K562 (cell line): ENCODE measurements at regions not wholly inside any gene's neighbourhood (a gene's known extent, or its start where the extent isn't known, plus 50 kb on each side); places are given as distances from the start of the nearest gene placed in this dataset.
A peak's percentile ranks its signal among the peaks of the same experiment; 100 is the strongest.

ENCODE experiments used
- ATAC-seq: fragments of 200-7000 bp; cut with Tn5 transposase; 3 replicates; pipeline ENCODE4 v1.9.1; 2020; ENCODE audit warnings: moderate library complexity
- BruUV-seq: library from RNA; stranded (reverse); fragments of 400-500 nt; replicated peaks from 2 replicates; lab custom pipeline; 2021; lab: Mats Ljungman, UMichigan
- CTCF ChIA-PET: fragments of 300-600 bp; formaldehyde crosslinking; extraction: SDS; loops from one replicate; lab custom pipeline; 2021; ENCODE audit warnings: low intra/inter-chr PET ratio; lab: Yijun Ruan, JAX
- POLR2A ChIA-PET: fragments of 300-600, 350-650 bp; sonication (Branson Sonifier 250); formaldehyde crosslinking; extraction: SDS; loops from one replicate; lab custom pipeline; 2021; ENCODE audit warnings: antibody characterized with exemption, inconsistent platforms; lab: Yijun Ruan, JAX
- DNase-seq, 4 experiments: peaks; one replicate each; pipeline versions ENCODE4 v3.0.0 to v3.0.0-alpha.2; 2011 to 2018; ENCODE audit warnings: low spot score in 3 of 4, mixed read lengths in 3 of 4; ENCODE audit errors: extremely low read depth in 1 of 4
- FAIRE-seq: peaks from 2 replicates; lab custom pipeline; 2011; peaks lifted over from hg19 to GRCh38; lab: Jason Lieb, UNC
- H2AFZ ChIP-seq: 2 replicates; pipeline ENCODE4 v1.6.0; 2011; ENCODE audit warnings: low read depth, low read length, control low read depth, inconsistent platforms
- H3K27ac ChIP-seq: fragments of 200-600 bp; 3 replicates; pipeline ENCODE4 v1.8.0; 2011; ENCODE audit warnings: low read depth, mild to moderate bottlenecking, control low read depth, inconsistent platforms, low read length, moderate library complexity, mixed read lengths; ENCODE audit errors: extremely low read depth
- H3K27me3 ChIP-seq, 2 experiments: fragments of 300-600 bp in 1 of 2; 2 replicates in 1 of 2; 3 replicates in 1 of 2; pipeline versions ENCODE4 v1.6.0 to v1.8.0; 2011; ENCODE audit warnings: inconsistent platforms in 2 of 2, low read length in 2 of 2, mild to moderate bottlenecking in 1 of 2, mixed read lengths in 1 of 2, moderate library complexity in 1 of 2; ENCODE audit not compliant: control insufficient read depth in 2 of 2, insufficient read depth in 2 of 2
- H3K36me3 ChIP-seq: fragments of 300-600 bp; 3 replicates; pipeline ENCODE4 v1.8.0; 2011; ENCODE audit warnings: mild to moderate bottlenecking, low read length, inconsistent platforms; ENCODE audit not compliant: control insufficient read depth, insufficient read depth
- H3K4me1 ChIP-seq, 2 experiments: fragments of 200-600 bp in 1 of 2; replicated peaks in 1 of 2; 2 replicates in 1 of 2; 3 replicates in 1 of 2; pipeline versions ENCODE4 v1.5.1 to v1.8.0; 2011; ENCODE audit warnings: inconsistent platforms in 2 of 2, low read length in 2 of 2, mild to moderate bottlenecking in 1 of 2, mixed read lengths in 1 of 2, moderate library complexity in 1 of 2; ENCODE audit not compliant: control insufficient read depth in 2 of 2, insufficient read depth in 2 of 2
- H3K4me2 ChIP-seq: 2 replicates; pipeline ENCODE4 v1.6.1; 2011; ENCODE audit warnings: low read length, control low read depth, inconsistent platforms, mixed read lengths; ENCODE audit not compliant: insufficient read depth
- H3K4me3 ChIP-seq: fragments of 200-600 bp; sonication (generic), shearing (Covaris generic); 2 replicates; pipeline ENCODE4 v1.5.1; 2016; ENCODE audit warnings: control low read depth, inconsistent platforms
- H3K79me2 ChIP-seq: fragments of 200-600 bp; 3 replicates; pipeline ENCODE4 v1.8.0; 2011; ENCODE audit warnings: low read length, inconsistent platforms; ENCODE audit not compliant: control insufficient read depth, insufficient read depth
- H3K9ac ChIP-seq, 2 experiments: 2 replicates each; pipeline versions ENCODE4 v1.6.0 to v1.6.1; 2011; ENCODE audit warnings: low read depth in 2 of 2, low read length in 2 of 2, control low read depth in 1 of 2, inconsistent platforms in 1 of 2, mild to moderate bottlenecking in 1 of 2, mixed read lengths in 1 of 2; ENCODE audit not compliant: insufficient read depth in 1 of 2
- H3K9me1 ChIP-seq: one replicate; pipeline ENCODE4 v1.6.0; 2011; ENCODE audit warnings: inconsistent platforms, mild to moderate bottlenecking, low read length, moderate library complexity; ENCODE audit not compliant: control insufficient read depth, insufficient read depth
- H3K9me3 ChIP-seq: replicated peaks from 2 replicates; pipeline ENCODE4 v1.5.1; 2011; ENCODE audit warnings: low read depth, low read length, inconsistent platforms; ENCODE audit not compliant: control insufficient read depth, insufficient read depth
- H4K20me1 ChIP-seq: replicated peaks from 2 replicates; pipeline ENCODE4 v1.6.1; 2011; ENCODE audit warnings: low read length, inconsistent platforms, mixed read lengths; ENCODE audit not compliant: control insufficient read depth, insufficient read depth
- CHCHD3 ChIP-seq: fragments of 250-450 bp; sonication (Bioruptor Pico); IDR thresholded peaks from 2 replicates; pipeline ENCODE4 v2.1.2; 2022; ENCODE audit warnings: mild to moderate bottlenecking
- CREM ChIP-seq: IDR thresholded peaks from 2 replicates; pipeline ENCODE4 v1.6.1; 2014; ENCODE audit warnings: antibody characterized with exemption, low read depth
- JUN ChIP-seq, 2 experiments: sonication (generic) in 1 of 2; formaldehyde crosslinking in 1 of 2; IDR thresholded peaks; 2 replicates each; pipeline versions ENCODE4 v1.6.1 to v1.8.0; 2012 to 2022; ENCODE audit warnings: borderline replicate concordance in 2 of 2, mild to moderate bottlenecking in 2 of 2, improper control_type of control experiment in 1 of 2, low read depth in 1 of 2, low read length in 1 of 2, missing genetic modification reagents in 1 of 2
- KLF6 ChIP-seq: fragments of 250-450 bp; sonication (Bioruptor Pico); IDR thresholded peaks from 2 replicates; pipeline ENCODE4 v1.4.0; 2020; ENCODE audit warnings: mild to moderate bottlenecking, moderate library complexity, borderline replicate concordance
- MAFG ChIP-seq: fragments of 450-650 bp; conservative IDR thresholded peaks from 2 replicates; pipeline ENCODE4 v1.6.1; 2016; ENCODE audit warnings: missing genetic modification characterization, missing compliant biosample characterization
- PHTF2 ChIP-seq: fragments of 250-450 bp; sonication (Bioruptor Pico); IDR thresholded peaks from 2 replicates; pipeline ENCODE4 v1.5.0; 2021; ENCODE audit warnings: mild to moderate bottlenecking
- YBX1 ChIP-seq: fragments of 450-650 bp; IDR thresholded peaks from 2 replicates; pipeline ENCODE4 v1.7.1; 2016; ENCODE audit warnings: mild to moderate bottlenecking
- ZBTB43 ChIP-seq: sonication (generic); formaldehyde crosslinking; IDR thresholded peaks from 2 replicates; pipeline ENCODE4 v1.8.0; 2023; ENCODE audit warnings: mild to moderate bottlenecking, missing genetic modification reagents
- ZNF143 ChIP-seq: sonication (generic); formaldehyde crosslinking; IDR thresholded peaks from 2 replicates; pipeline ENCODE4 v1.9.0; 2022; ENCODE audit warnings: mild to moderate bottlenecking, missing genetic modification reagents
- ZNF253 ChIP-seq: fragments of 250-450 bp; sonication (Bioruptor Pico); conservative IDR thresholded peaks from 2 replicates; pipeline ENCODE4 v1.6.1; 2021; ENCODE audit warnings: mild to moderate bottlenecking
- ZNF740 ChIP-seq, 3 experiments: fragments of 200-800 bp in 1 of 3; sonication (Bioruptor generic) in 1 of 3; sonication (generic) in 1 of 3; formaldehyde crosslinking in 1 of 3; IDR thresholded peaks; 2 replicates each; pipeline versions ENCODE4 v1.6.1 to v1.8.0; 2016 to 2022; ENCODE audit warnings: mild to moderate bottlenecking in 2 of 3, missing compliant biosample characterization in 2 of 3, missing genetic modification characterization in 2 of 3, missing genetic modification reagents in 1 of 3
- WGBS: fragments of 100-300 bp; shearing (Covaris generic); methylation state at CpG from one replicate; pipeline ENCODE4 v1.1.6; 2016; ENCODE audit warnings: low coverage, mixed read lengths; ENCODE audit not compliant: insufficient coverage; ENCODE audit errors: missing lambda C conversion rate; 5-methylcytosine and 5-hydroxymethylcytosine counted together
- in situ Hi-C: fragments of 300-500 bp; cut with MboI; formaldehyde crosslinking; loops from 4 replicates; pipeline ENCODE4 v1.15.0; 2018; ENCODE audit warnings: inconsistent platforms, mixed read lengths
- intact Hi-C: fragments of 100-400 bp; cut with micrococcal nuclease; formaldehyde crosslinking; loops from 2 replicates; pipeline ENCODE4 v1.14.2; 2022
- TF ChIP-seq, protein P1 (sequence below): sonication (generic); IDR thresholded peaks from 2 replicates; pipeline ENCODE4 v1.6.1; 2016
- TF ChIP-seq, protein P2 (sequence below), 2 experiments: fragments of 450-650 bp in 1 of 2; sonication (generic) in 1 of 2; formaldehyde crosslinking; conservative IDR thresholded peaks; 2 replicates each; pipeline versions ENCODE4 v1.4.0 to v1.8.1; 2020 to 2022; ENCODE audit warnings: mild to moderate bottlenecking in 1 of 2, missing genetic modification reagents in 1 of 2
- TF ChIP-seq, protein P3 (sequence below): fragments of 450-650 bp; formaldehyde crosslinking; IDR thresholded peaks from 2 replicates; pipeline ENCODE4 v1.4.0; 2020; ENCODE audit warnings: mild to moderate bottlenecking, moderate library complexity

DNA sequence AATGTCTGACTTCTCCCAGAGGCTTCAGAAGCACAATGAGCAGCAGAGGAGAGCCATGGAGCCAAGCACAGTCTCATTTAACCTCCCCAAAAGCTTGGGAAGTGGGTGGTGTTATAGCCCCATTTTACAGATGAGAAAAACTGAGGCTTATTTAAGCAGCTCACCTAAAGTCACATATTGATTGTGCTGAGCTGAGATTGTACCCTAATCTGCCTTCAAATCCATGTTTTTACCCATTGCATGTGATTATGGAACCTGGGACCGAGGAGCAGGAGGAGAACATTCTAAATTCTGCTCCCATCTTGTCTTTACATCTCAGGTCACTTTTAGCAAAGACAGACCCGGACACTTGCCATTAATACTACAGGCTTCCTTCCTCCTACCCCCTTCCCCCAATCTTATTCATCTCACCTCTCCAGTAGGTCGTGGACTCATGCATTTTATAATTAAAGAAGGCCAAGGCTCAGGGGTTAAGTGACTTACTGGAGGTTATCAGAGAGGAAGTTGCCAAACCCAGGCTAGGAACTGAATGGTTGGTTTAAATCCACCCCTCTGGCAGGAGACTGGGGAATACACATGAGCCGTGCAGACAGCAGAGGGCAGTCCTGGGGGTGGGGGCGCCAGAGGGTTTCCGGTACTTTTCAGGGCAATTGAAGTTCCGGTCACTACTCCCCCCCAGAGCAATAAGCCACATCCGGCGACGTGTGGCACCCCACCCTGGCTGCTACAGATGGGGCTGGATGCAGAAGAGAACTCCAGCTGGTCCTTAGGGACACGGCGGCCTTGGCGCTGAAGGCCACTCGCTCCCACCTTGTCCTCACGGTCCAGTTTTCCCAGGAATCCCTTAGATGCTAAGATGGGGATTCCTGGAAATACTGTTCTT is 51.0 kb upstream of the IL17B start:
- WGBS: 12% methylated on average over 15 of the region's 15 CpGs
- Histone ChIP-seq H3K79me2 (peaks cover 3% of the 10 kb centered on the region; the same call in 2 of the 3 replicates), H3K4me1 (peaks cover 12 to 18% of the 10 kb centered on the region in 2 experiments; a peak in 4 of 5 replicates), H3K27ac (peak overlapping the region; percentile 69), H3K4me2 (peak overlapping the region; percentile 96), H4K20me1 (no peaks in the 10 kb centered on the region), H3K4me3 (peak overlapping the region; percentile 32), H2AFZ (peak overlapping the region; percentile 95), H3K27me3 (no peaks in the 10 kb centered on the region), H3K9me3 (no peaks in the 10 kb centered on the region), H3K9ac (peak overlapping the region; percentile 69 to 86), H3K36me3 (no peaks in the 10 kb centered on the region), H3K9me1 (no peaks in the 10 kb centered on the region)
- intact Hi-C loops (loop anchor here (2.0 to 5.0 kb wide), 2 partner anchors 63 to 113 kb away; no protein-coding TSS in a partner anchor), in situ Hi-C loops (loop anchor here (5.0 kb wide), 1 partner anchor 43 kb away; no protein-coding TSS in a partner anchor)
- ChIA-PET CTCF (interaction anchor here (0.7 to 2.6 kb wide), 5 partner anchors 24 to 134 kb away, joined by 3 to 20 read pairs (median 5); no protein-coding TSS in a partner anchor), POLR2A (interaction anchor here (1.0 to 1.6 kb wide), 2 partner anchors 10 to 27 kb away, joined by 3 to 4 read pairs; no protein-coding TSS in a partner anchor)
- ATAC-seq (peak; percentile 91), DNase-seq (peak; percentile 85 to 92 (median 88)), FAIRE-seq (no peak)
- BruUV-seq: no TSS peak
- TF ChIP-seq CREM: peak; percentile 68
- TF ChIP-seq JUN (IDR thresholded peaks at IDR 0.05; ENCODE audit: borderline replicate concordance, low read depth, low read length): no peak
- no peak for TF ChIP-seq JUN (CRISPR knock-in tag; IDR thresholded peaks at IDR 0.05; ENCODE audit: borderline replicate concordance)
- TF ChIP-seq, protein P1, sequence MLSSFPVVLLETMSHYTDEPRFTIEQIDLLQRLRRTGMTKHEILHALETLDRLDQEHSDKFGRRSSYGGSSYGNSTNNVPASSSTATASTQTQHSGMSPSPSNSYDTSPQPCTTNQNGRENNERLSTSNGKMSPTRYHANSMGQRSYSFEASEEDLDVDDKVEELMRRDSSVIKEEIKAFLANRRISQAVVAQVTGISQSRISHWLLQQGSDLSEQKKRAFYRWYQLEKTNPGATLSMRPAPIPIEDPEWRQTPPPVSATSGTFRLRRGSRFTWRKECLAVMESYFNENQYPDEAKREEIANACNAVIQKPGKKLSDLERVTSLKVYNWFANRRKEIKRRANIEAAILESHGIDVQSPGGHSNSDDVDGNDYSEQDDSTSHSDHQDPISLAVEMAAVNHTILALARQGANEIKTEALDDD: peak; percentile 83
- TF ChIP-seq CHCHD3 (CRISPR knock-in tag): no peak
- TF ChIP-seq PHTF2 (CRISPR knock-in tag): no peak
- no peak for TF ChIP-seq MAFG
- TF ChIP-seq ZNF253: no peak
- TF ChIP-seq, protein P2, sequence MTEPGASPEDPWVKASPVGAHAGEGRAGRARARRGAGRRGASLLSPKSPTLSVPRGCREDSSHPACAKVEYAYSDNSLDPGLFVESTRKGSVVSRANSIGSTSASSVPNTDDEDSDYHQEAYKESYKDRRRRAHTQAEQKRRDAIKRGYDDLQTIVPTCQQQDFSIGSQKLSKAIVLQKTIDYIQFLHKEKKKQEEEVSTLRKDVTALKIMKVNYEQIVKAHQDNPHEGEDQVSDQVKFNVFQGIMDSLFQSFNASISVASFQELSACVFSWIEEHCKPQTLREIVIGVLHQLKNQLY (CRISPR knock-in tag; conservative IDR thresholded peaks at IDR 0.05): no peak
- TF ChIP-seq, protein P3, sequence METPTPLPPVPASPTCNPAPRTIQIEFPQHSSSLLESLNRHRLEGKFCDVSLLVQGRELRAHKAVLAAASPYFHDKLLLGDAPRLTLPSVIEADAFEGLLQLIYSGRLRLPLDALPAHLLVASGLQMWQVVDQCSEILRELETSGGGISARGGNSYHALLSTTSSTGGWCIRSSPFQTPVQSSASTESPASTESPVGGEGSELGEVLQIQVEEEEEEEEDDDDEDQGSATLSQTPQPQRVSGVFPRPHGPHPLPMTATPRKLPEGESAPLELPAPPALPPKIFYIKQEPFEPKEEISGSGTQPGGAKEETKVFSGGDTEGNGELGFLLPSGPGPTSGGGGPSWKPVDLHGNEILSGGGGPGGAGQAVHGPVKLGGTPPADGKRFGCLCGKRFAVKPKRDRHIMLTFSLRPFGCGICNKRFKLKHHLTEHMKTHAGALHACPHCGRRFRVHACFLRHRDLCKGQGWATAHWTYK: no peak
- TF ChIP-seq ZBTB43 (CRISPR knock-in tag): no peak
- TF ChIP-seq YBX1: no peak
- peak; percentile 85 for TF ChIP-seq ZNF740 (CRISPR knock-in tag; IDR thresholded peaks at IDR 0.05)
- peak in 1 of 2 experiments; percentile 62; a peak in 2 of 4 replicates for TF ChIP-seq ZNF740 (tag; IDR thresholded peaks at IDR 0.05)
- TF ChIP-seq KLF6 (CRISPR knock-in tag): 0 out of 2 replicates have a peak, but pooled peaks have one; percentile 48
- no peak for TF ChIP-seq ZNF143 (CRISPR knock-in tag)
